ENCODE measurements at regions not wholly inside any gene's neighbourhood (a gene's known extent, or its start where the extent isn't known, plus 50 kb on each side); places are given as distances from the start of the nearest gene placed in this dataset.

DNA sequence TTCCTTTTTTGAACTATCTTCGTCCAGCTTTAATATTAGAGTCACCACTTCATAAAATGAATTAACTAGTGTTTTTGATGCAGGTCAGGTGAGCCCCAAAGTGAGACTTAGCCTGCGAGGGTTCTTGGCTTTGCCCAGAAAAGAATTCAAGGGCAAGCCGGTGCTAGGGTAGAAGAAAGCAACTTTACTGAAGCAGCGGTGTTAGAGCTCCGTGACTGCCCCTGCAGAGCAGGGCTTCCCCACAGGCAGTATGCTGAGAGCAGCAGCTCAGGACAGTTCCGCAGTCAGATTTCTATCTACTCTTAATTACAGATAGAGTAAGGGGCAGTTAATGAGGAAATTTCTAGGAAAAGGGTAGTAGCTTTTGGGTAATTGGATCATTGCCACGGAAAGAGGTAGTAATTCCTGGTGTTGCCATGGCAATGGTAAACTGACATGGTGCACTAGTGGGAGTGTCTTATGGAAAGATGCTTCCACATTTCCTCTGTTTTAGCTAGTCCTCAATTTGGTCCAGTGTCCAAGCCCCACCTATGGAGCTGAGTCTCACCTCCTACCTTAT is 432.2 kb upstream of the ZNF507 start:
- TF ChIP-seq EP300 (IDR thresholded peaks at IDR 0.05; ENCODE audit: borderline replicate concordance in 1 of 2, low read depth in 1 of 2, low read length in 1 of 2), result no peak
- TF ChIP-seq, protein P1, sequence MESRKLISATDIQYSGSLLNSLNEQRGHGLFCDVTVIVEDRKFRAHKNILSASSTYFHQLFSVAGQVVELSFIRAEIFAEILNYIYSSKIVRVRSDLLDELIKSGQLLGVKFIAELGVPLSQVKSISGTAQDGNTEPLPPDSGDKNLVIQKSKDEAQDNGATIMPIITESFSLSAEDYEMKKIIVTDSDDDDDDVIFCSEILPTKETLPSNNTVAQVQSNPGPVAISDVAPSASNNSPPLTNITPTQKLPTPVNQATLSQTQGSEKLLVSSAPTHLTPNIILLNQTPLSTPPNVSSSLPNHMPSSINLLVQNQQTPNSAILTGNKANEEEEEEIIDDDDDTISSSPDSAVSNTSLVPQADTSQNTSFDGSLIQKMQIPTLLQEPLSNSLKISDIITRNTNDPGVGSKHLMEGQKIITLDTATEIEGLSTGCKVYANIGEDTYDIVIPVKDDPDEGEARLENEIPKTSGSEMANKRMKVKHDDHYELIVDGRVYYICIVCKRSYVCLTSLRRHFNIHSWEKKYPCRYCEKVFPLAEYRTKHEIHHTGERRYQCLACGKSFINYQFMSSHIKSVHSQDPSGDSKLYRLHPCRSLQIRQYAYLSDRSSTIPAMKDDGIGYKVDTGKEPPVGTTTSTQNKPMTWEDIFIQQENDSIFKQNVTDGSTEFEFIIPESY (IDR thresholded peaks at IDR 0.05; ENCODE audit: borderline replicate concordance, low read depth), result no peak
- TF ChIP-seq, protein P2, sequence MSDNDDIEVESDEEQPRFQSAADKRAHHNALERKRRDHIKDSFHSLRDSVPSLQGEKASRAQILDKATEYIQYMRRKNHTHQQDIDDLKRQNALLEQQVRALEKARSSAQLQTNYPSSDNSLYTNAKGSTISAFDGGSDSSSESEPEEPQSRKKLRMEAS (IDR thresholded peaks at IDR 0.05; ENCODE audit: low read depth), result no peak

Measured in SK-N-SH (cell line).